GM23338 (cell line): ENCODE measurements at regions not wholly inside any gene's neighbourhood (a gene's known extent, or its start where the extent isn't known, plus 50 kb on each side); places are given as distances from the start of the nearest gene placed in this dataset.
A peak's percentile ranks its signal among the peaks of the same experiment; 100 is the strongest.

Experiments
- ATAC-seq: fragments of 200-7000 bp; cut with Tn5 transposase; 3 replicates; pipeline ENCODE4 v1.9.1; 2020
- DNase-seq: peaks from one replicate; pipeline ENCODE4 v3.0.0-alpha.2; 2015; ENCODE audit warnings: low spot score
- H2AFZ ChIP-seq: fragments of 200-600 bp; sonication (generic); 2 replicates; pipeline ENCODE4 v1.8.0; 2016; ENCODE audit warnings: antibody characterized with exemption, mild to moderate bottlenecking, moderate library complexity
- H3F3A ChIP-seq: fragments of 200-600 bp; sonication (generic); replicated peaks from 2 replicates; pipeline ENCODE4 v1.8.0; 2017; ENCODE audit warnings: antibody characterized with exemption, mixed run types, low read depth
- H3K27ac ChIP-seq: fragments of 200-600 bp; sonication (generic); 2 replicates; pipeline ENCODE4 v1.6.1; 2016; ENCODE audit warnings: low read depth
- H3K27me3 ChIP-seq: fragments of 200-600 bp; sonication (generic); 2 replicates; pipeline ENCODE4 v1.8.0; 2016; ENCODE audit warnings: mild to moderate bottlenecking, mixed run types, moderate library complexity; ENCODE audit not compliant: insufficient read depth
- H3K36me3 ChIP-seq: fragments of 200-600 bp; sonication (generic); 2 replicates; pipeline ENCODE4 v1.8.0; 2016; ENCODE audit warnings: mild to moderate bottlenecking; ENCODE audit not compliant: insufficient read depth
- H3K4me1 ChIP-seq: fragments of 200-600 bp; sonication (generic); 2 replicates; pipeline ENCODE4 v1.8.0; 2016; ENCODE audit warnings: mild to moderate bottlenecking, moderate library complexity; ENCODE audit not compliant: insufficient read depth
- H3K4me2 ChIP-seq: fragments of 200-600 bp; sonication (generic); 2 replicates; pipeline ENCODE4 v1.7.1; 2017; ENCODE audit warnings: mixed run types
- H3K4me3 ChIP-seq: fragments of 200-600 bp; sonication (generic); 2 replicates; pipeline ENCODE4 v1.6.1; 2016; ENCODE audit warnings: mixed run types
- H3K79me2 ChIP-seq: fragments of 200-600 bp; sonication (generic); replicated peaks from 2 replicates; pipeline ENCODE4 v1.8.0; 2017; ENCODE audit warnings: mild to moderate bottlenecking; ENCODE audit not compliant: insufficient read depth
- H3K9me2 ChIP-seq: fragments of 200-600 bp; sonication (generic); 2 replicates; pipeline ENCODE4 v1.8.0; 2017; ENCODE audit not compliant: insufficient read depth
- H4K20me1 ChIP-seq: fragments of 200-600 bp; sonication (generic); replicated peaks from 2 replicates; pipeline ENCODE4 v1.8.0; 2017; ENCODE audit warnings: mild to moderate bottlenecking; ENCODE audit not compliant: insufficient read depth
- H3K27ac Mint-ChIP-seq: 2 replicates; pipeline ENCODE4 v1.8.0; 2020; ENCODE audit warnings: inconsistent platforms, mild to moderate bottlenecking, moderate library complexity, mixed read lengths
- H3K27me3 Mint-ChIP-seq: 3 replicates; pipeline ENCODE4 v1.8.0; 2022; ENCODE audit warnings: low read depth, mild to moderate bottlenecking, moderate library complexity, mixed read lengths, inconsistent platforms; ENCODE audit not compliant: insufficient read depth, poor library complexity
- H3K36me3 Mint-ChIP-seq: 3 replicates; pipeline ENCODE4 v1.8.0; 2021; ENCODE audit warnings: low read depth, mild to moderate bottlenecking, inconsistent platforms, moderate library complexity, mixed read lengths
- H3K4me1 Mint-ChIP-seq: 3 replicates; pipeline ENCODE4 v1.8.0; 2020; ENCODE audit warnings: mild to moderate bottlenecking, inconsistent platforms, mixed read lengths
- H3K4me3 Mint-ChIP-seq: 3 replicates; pipeline ENCODE4 v1.8.0; 2021; ENCODE audit warnings: moderate library complexity, mild to moderate bottlenecking, inconsistent platforms, mixed read lengths
- H3K9me3 Mint-ChIP-seq: 3 replicates; pipeline ENCODE4 v1.8.0; 2020; ENCODE audit warnings: moderate library complexity, mild to moderate bottlenecking, inconsistent platforms, mixed read lengths
- CREB1 ChIP-seq: fragments of 250-450 bp; sonication (Bioruptor Pico); IDR thresholded peaks from 2 replicates; pipeline ENCODE4 v1.5.0; 2020; ENCODE audit warnings: low read depth, mild to moderate bottlenecking, moderate library complexity
- EZH2 ChIP-seq: fragments of 200-600 bp; sonication (generic); IDR thresholded peaks from one replicate; pipeline ENCODE4 v1.8.0; 2017; ENCODE audit warnings: antibody characterized with exemption, mild to moderate bottlenecking, low read depth; ENCODE audit not compliant: unreplicated experiment
- EZH2phosphoT487 ChIP-seq: fragments of 200-600 bp; sonication (generic); IDR thresholded peaks from one replicate; pipeline ENCODE4 v1.8.1; 2018; ENCODE audit warnings: antibody characterized with exemption; ENCODE audit not compliant: unreplicated experiment
- JUNB ChIP-seq: IDR thresholded peaks from one replicate; pipeline ENCODE4 v1.6.1; 2016; ENCODE audit warnings: antibody characterized with exemption; ENCODE audit not compliant: unreplicated experiment
- NANOG ChIP-seq: IDR thresholded peaks from 2 replicates; pipeline ENCODE4 v1.6.1; 2016; ENCODE audit warnings: antibody characterized with exemption, borderline replicate concordance
- REST ChIP-seq: IDR thresholded peaks from one replicate; pipeline ENCODE4 v1.6.1; 2018; ENCODE audit warnings: antibody characterized with exemption; ENCODE audit not compliant: unreplicated experiment
- STAT1 ChIP-seq: IDR thresholded peaks from one replicate; pipeline ENCODE4 v1.6.1; 2016; ENCODE audit warnings: antibody characterized with exemption; ENCODE audit not compliant: unreplicated experiment
- ZNF114 ChIP-seq: fragments of 250-450 bp; sonication (Bioruptor Pico); IDR thresholded peaks from 2 replicates; pipeline ENCODE4 v1.5.0; 2020; ENCODE audit warnings: mild to moderate bottlenecking, moderate library complexity
- TF ChIP-seq, protein P1 (sequence below): fragments of 250-450 bp; sonication (Bioruptor Pico); IDR thresholded peaks from 2 replicates; pipeline ENCODE4 v1.5.0; 2020; ENCODE audit warnings: mild to moderate bottlenecking, moderate library complexity
- TF ChIP-seq, protein P2 (sequence below), 2 experiments: fragments of 200-600 bp in 1 of 2; sonication (generic) in 1 of 2; conservative IDR thresholded peaks; 2 replicates each; pipeline versions ENCODE4 v1.5.1 to v1.6.1; 2016 to 2017; ENCODE audit warnings: antibody characterized with exemption in 2 of 2, low read depth in 2 of 2, mild to moderate bottlenecking in 2 of 2, moderate library complexity in 1 of 2

DNA sequence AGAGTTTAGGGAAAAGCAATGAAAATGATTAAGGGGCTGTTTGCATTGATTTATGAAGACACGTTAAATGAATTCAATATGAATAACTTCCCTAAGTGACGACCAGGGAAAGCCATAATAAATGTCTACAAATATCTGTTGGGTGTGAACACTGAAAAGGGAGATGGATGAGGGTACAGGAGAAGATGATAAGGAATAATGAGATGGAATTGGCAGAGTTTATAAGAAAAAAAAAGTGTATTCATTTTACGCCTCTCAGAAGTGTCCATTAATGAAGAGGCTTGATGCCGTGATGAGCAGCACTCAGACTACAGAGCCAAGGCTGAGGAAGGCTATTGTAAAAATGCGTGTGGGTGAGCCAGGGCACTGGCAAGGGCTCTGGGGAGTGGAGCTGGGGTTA, 346.7 kb upstream of the AKR1E2 start:
- Histone ChIP-seq H2AFZ (peak overlapping the region; percentile 53; the same call in 1 of the 2 replicates), H3K36me3 (no peaks in the 10 kb centered on the region), H3K27me3 (no peaks in the 10 kb centered on the region), H3K4me1 (peaks cover 21% of the 10 kb centered on the region; the same call in 1 of the 2 replicates), H3K9me2 (no peaks in the 10 kb centered on the region), H3F3A (no peaks in the 10 kb centered on the region), H3K79me2 (no peaks in the 10 kb centered on the region), H3K27ac (no peak overlapping the region), H4K20me1 (no peaks in the 10 kb centered on the region), H3K4me2 (no peak overlapping the region), H3K4me3 (no peak overlapping the region)
- H3K4me3 Mint-ChIP-seq = no peak overlapping the region
- TF ChIP-seq ZNF114 = no peak
- no peak for TF ChIP-seq EZH2phosphoT487
- TF ChIP-seq, protein P1, sequence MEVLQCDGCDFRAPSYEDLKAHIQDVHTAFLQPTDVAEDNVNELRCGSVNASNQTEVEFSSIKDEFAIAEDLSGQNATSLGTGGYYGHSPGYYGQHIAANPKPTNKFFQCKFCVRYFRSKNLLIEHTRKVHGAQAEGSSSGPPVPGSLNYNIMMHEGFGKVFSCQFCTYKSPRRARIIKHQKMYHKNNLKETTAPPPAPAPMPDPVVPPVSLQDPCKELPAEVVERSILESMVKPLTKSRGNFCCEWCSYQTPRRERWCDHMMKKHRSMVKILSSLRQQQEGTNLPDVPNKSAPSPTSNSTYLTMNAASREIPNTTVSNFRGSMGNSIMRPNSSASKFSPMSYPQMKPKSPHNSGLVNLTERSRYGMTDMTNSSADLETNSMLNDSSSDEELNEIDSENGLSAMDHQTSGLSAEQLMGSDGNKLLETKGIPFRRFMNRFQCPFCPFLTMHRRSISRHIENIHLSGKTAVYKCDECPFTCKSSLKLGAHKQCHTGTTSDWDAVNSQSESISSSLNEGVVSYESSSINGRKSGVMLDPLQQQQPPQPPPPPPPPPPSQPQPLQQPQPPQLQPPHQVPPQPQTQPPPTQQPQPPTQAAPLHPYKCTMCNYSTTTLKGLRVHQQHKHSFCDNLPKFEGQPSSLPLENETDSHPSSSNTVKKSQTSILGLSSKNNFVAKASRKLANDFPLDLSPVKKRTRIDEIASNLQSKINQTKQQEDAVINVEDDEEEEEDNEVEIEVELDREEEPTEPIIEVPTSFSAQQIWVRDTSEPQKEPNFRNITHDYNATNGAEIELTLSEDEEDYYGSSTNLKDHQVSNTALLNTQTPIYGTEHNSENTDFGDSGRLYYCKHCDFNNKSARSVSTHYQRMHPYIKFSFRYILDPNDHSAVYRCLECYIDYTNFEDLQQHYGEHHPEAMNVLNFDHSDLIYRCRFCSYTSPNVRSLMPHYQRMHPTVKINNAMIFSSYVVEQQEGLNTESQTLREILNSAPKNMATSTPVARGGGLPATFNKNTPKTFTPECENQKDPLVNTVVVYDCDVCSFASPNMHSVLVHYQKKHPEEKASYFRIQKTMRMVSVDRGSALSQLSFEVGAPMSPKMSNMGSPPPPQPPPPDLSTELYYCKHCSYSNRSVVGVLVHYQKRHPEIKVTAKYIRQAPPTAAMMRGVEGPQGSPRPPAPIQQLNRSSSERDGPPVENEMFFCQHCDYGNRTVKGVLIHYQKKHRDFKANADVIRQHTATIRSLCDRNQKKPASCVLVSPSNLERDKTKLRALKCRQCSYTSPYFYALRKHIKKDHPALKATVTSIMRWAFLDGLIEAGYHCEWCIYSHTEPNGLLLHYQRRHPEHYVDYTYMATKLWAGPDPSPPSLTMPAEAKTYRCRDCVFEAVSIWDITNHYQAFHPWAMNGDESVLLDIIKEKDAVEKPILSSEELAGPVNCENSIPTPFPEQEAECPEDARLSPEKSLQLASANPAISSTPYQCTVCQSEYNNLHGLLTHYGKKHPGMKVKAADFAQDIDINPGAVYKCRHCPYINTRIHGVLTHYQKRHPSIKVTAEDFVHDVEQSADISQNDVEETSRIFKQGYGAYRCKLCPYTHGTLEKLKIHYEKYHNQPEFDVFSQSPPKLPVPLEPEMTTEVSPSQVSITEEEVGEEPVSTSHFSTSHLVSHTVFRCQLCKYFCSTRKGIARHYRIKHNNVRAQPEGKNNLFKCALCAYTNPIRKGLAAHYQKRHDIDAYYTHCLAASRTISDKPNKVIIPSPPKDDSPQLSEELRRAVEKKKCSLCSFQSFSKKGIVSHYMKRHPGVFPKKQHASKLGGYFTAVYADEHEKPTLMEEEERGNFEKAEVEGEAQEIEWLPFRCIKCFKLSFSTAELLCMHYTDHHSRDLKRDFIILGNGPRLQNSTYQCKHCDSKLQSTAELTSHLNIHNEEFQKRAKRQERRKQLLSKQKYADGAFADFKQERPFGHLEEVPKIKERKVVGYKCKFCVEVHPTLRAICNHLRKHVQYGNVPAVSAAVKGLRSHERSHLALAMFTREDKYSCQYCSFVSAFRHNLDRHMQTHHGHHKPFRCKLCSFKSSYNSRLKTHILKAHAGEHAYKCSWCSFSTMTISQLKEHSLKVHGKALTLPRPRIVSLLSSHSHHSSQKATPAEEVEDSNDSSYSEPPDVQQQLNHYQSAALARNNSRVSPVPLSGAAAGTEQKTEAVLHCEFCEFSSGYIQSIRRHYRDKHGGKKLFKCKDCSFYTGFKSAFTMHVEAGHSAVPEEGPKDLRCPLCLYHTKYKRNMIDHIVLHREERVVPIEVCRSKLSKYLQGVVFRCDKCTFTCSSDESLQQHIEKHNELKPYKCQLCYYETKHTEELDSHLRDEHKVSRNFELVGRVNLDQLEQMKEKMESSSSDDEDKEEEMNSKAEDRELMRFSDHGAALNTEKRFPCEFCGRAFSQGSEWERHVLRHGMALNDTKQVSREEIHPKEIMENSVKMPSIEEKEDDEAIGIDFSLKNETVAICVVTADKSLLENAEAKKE (CRISPR knock-in tag) = no peak
- no peak for TF ChIP-seq JUNB
- no peak for TF ChIP-seq STAT1
- TF ChIP-seq REST = no peak
- TF ChIP-seq CREB1 (CRISPR knock-in tag) = no peak
- TF ChIP-seq, protein P2, sequence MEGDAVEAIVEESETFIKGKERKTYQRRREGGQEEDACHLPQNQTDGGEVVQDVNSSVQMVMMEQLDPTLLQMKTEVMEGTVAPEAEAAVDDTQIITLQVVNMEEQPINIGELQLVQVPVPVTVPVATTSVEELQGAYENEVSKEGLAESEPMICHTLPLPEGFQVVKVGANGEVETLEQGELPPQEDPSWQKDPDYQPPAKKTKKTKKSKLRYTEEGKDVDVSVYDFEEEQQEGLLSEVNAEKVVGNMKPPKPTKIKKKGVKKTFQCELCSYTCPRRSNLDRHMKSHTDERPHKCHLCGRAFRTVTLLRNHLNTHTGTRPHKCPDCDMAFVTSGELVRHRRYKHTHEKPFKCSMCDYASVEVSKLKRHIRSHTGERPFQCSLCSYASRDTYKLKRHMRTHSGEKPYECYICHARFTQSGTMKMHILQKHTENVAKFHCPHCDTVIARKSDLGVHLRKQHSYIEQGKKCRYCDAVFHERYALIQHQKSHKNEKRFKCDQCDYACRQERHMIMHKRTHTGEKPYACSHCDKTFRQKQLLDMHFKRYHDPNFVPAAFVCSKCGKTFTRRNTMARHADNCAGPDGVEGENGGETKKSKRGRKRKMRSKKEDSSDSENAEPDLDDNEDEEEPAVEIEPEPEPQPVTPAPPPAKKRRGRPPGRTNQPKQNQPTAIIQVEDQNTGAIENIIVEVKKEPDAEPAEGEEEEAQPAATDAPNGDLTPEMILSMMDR (conservative IDR thresholded peaks at IDR 0.05; ENCODE audit: low read depth in 2 of 2) = no peak
- TF ChIP-seq NANOG = no peak
- no peak for TF ChIP-seq EZH2
- peaks cover 28% of the 10 kb centered on the region for H3K4me1 Mint-ChIP-seq
- no peaks in the 10 kb centered on the region for H3K36me3 Mint-ChIP-seq
- no peak for DNase-seq
- H3K27ac Mint-ChIP-seq = no peak overlapping the region
- no peak for ATAC-seq
- no peaks in the 10 kb centered on the region; the same call in 2 of the 3 replicates for H3K9me3 Mint-ChIP-seq
- no peaks in the 10 kb centered on the region for H3K27me3 Mint-ChIP-seq
